Sigmoid colon (tissue), 4 donors: ENCODE measurements at regions not wholly inside any gene's neighbourhood (a gene's known extent, or its start where the extent isn't known, plus 50 kb on each side); places are given as distances from the start of the nearest gene placed in this dataset.

Source experiments
- CTCF ChIP-seq, 4 experiments: fragments of 450-650 bp in 3 of 4; fragments of 200-600 bp in 1 of 4; IDR thresholded peaks; one replicate each; pipeline ENCODE4 v1.5.1; 2016 to 2019; ENCODE audit warnings: antibody characterized with exemption in 4 of 4, mild to moderate bottlenecking in 3 of 4, moderate library complexity in 2 of 4
- EP300 ChIP-seq, 4 donors: sonication (generic); formaldehyde crosslinking; IDR thresholded peaks; one replicate each; pipeline ENCODE4 v1.6.1; 2017; ENCODE audit warnings: antibody characterized with exemption in 4 of 4
- POLR2A ChIP-seq, 2 donors: fragments of 450-650 bp; IDR thresholded peaks; one replicate each; pipeline ENCODE4 v1.6.1; 2016; ENCODE audit warnings: antibody characterized with exemption in 2 of 2, mild to moderate bottlenecking in 2 of 2, moderate library complexity in 2 of 2

GRCh38 chr6:3644739-3645012 lies 106.8 kb downstream of the PXDC1 start:
- TF ChIP-seq EP300 (IDR thresholded peaks at IDR 0.05) (no peak), POLR2A (IDR thresholded peaks at IDR 0.05) (no peak), CTCF (IDR thresholded peaks at IDR 0.05) (no peak)
